Mesothelial cell of epicardium (in vitro differentiated cells): ENCODE measurements at regions not wholly inside any gene's neighbourhood (a gene's known extent, or its start where the extent isn't known, plus 50 kb on each side); places are given as distances from the start of the nearest gene placed in this dataset.
"Not testable (repeated sequence)": the region's sequence is repeated elsewhere in the genome, so short reads cannot be mapped to it uniquely, and the experiment has no call there.

Source experiments
- DNase-seq, 2 experiments: peaks; one replicate each; pipeline ENCODE4 v3.0.0; 2021; ENCODE audit warnings: low spot score in 2 of 2; ENCODE audit not compliant: unreplicated experiment in 2 of 2
- H3K27ac Mint-ChIP-seq: 2 replicates; pipeline ENCODE4 v1.8.0; 2021; ENCODE audit warnings: mixed read lengths
- H3K27me3 Mint-ChIP-seq: 2 replicates; pipeline ENCODE4 v1.8.0; 2021; ENCODE audit warnings: low read depth, mixed read lengths
- H3K36me3 Mint-ChIP-seq: 2 replicates; pipeline ENCODE4 v1.8.0; 2021; ENCODE audit warnings: mixed read lengths
- H3K4me1 Mint-ChIP-seq: 2 replicates; pipeline ENCODE4 v1.8.0; 2021; ENCODE audit warnings: mixed read lengths
- H3K4me3 Mint-ChIP-seq: 2 replicates; pipeline ENCODE4 v1.8.0; 2021; ENCODE audit warnings: mild to moderate bottlenecking, moderate library complexity, mixed read lengths
- H3K9me3 Mint-ChIP-seq: 2 replicates; pipeline ENCODE4 v1.8.0; 2021; ENCODE audit warnings: mixed read lengths
- TF ChIP-seq, protein P1 (sequence below): fragments of 200-600 bp; sonication (generic); IDR thresholded peaks from one replicate; pipeline ENCODE4 v1.5.0; 2021; ENCODE audit warnings: antibody characterized with exemption; ENCODE audit not compliant: unreplicated experiment

GRCh38 chr10:35937546-35937945 lies 295.4 kb upstream of the FZD8 start:
- Mint-ChIP-seq H3K27ac (no peak overlapping the region), H3K36me3 (no peaks in the 10 kb centered on the region), H3K9me3 (peaks cover 7% of the 10 kb centered on the region), H3K4me3 (no peak overlapping the region), H3K27me3 (peaks cover 25% of the 10 kb centered on the region), H3K4me1 (peaks cover 24% of the 10 kb centered on the region)
- no peak for DNase-seq
- TF ChIP-seq, protein P1, sequence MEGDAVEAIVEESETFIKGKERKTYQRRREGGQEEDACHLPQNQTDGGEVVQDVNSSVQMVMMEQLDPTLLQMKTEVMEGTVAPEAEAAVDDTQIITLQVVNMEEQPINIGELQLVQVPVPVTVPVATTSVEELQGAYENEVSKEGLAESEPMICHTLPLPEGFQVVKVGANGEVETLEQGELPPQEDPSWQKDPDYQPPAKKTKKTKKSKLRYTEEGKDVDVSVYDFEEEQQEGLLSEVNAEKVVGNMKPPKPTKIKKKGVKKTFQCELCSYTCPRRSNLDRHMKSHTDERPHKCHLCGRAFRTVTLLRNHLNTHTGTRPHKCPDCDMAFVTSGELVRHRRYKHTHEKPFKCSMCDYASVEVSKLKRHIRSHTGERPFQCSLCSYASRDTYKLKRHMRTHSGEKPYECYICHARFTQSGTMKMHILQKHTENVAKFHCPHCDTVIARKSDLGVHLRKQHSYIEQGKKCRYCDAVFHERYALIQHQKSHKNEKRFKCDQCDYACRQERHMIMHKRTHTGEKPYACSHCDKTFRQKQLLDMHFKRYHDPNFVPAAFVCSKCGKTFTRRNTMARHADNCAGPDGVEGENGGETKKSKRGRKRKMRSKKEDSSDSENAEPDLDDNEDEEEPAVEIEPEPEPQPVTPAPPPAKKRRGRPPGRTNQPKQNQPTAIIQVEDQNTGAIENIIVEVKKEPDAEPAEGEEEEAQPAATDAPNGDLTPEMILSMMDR, result no peak

GRCh38 chr10:35934642-35934995 lies 292.5 kb upstream of the FZD8 start:
- H3K9me3 Mint-ChIP-seq, result peaks cover 7% of the 10 kb centered on the region
- no peak overlapping the region for H3K4me3 Mint-ChIP-seq
- no peaks in the 10 kb centered on the region for H3K36me3 Mint-ChIP-seq
- no peak for DNase-seq
- TF ChIP-seq, protein P1, result no peak
- no peak overlapping the region for H3K27ac Mint-ChIP-seq
- peaks cover 25% of the 10 kb centered on the region for H3K27me3 Mint-ChIP-seq
- H3K4me1 Mint-ChIP-seq, result peaks cover 15% of the 10 kb centered on the region

DNA sequence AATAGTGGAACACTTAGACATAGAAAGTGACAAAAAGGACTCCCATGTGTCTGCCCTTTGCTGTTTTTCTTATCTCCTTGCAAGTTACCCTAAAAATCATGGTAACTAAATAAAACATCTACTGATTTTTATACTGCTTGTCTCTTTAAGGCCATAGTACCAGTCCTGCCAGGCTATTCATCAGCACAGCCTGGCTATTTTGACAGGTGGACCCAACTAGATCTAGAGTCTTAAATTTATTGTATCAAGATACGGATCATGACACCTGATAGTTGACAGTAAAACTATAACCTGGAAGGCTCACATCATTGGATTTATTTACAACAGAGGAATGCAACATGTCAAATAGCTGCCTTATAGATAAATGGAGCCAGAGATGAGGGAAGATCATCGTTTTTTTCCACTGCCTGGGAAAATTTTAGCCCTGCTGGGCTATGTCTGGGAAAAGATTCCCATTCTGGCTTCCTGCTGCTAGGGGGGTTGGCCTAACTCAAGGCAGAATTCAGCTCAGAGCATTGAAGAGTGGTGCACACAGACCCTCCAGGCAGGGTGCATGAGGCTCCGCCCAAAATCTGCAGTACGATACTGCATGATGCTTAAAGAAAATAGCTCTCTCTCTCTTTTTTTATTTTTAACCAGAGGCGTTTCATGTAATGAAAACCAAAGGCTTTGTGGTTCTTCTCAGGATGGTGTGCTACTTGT lies 292.0 kb upstream of the FZD8 start:
- Mint-ChIP-seq H3K27ac (no peak overlapping the region), H3K4me3 (no peak overlapping the region), H3K36me3 (no peaks in the 10 kb centered on the region), H3K9me3 (peaks cover 7% of the 10 kb centered on the region), H3K27me3 (peaks cover 25% of the 10 kb centered on the region), H3K4me1 (peaks cover 18% of the 10 kb centered on the region)
- TF ChIP-seq, protein P1, result no peak
- no peak for DNase-seq

GRCh38 chr10:35933491-35933890 lies 291.4 kb upstream of the FZD8 start:
- H3K4me3 Mint-ChIP-seq, result no peak overlapping the region
- H3K27me3 Mint-ChIP-seq, result peaks cover 25% of the 10 kb centered on the region
- TF ChIP-seq, protein P1, result no peak
- peaks cover 7% of the 10 kb centered on the region for H3K9me3 Mint-ChIP-seq
- no peak overlapping the region for H3K27ac Mint-ChIP-seq
- no peaks in the 10 kb centered on the region for H3K36me3 Mint-ChIP-seq
- no peak for DNase-seq
- H3K4me1 Mint-ChIP-seq, result peaks cover 23% of the 10 kb centered on the region

DNA sequence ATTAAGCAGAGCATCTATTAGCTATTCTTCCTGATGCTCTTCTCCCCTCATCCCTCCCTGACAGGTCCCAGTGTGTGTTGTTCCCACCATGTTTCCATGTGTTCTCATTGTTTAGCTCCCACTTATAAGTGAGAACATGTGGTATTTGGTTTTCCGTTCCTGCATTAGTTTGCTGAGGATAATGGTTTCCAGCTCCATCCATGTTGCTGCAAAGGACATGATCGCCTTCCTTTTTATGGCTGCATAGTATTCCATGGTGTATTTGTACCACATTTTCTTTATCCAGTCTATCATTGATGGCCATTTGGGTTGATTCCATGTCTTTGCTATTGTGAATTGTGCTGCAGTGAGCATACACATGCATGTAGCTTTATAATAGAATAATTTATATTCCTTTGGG lies 287.9 kb upstream of the FZD8 start:
- H3K4me1 Mint-ChIP-seq, result peaks cover 58% of the 10 kb centered on the region
- H3K27me3 Mint-ChIP-seq, result not testable (repeated sequence)

DNA sequence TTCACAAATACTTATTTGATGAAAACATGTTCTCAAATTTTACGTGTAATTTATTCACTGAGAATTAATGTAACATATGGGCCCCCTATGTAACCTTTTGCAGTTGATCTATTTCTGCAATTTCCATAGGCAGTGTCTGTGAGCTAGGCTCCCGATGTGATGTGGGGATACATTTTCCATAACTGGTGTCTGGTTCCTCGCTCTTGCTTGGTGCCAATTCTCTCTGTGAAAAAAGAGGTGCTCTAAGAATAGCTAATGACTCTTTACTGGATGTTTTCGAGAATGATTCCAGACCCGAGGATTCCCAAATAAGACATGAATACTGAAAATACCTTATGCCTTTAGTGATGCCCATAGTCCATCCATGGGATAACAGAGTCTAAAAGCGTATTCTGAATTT lies 286.7 kb upstream of the FZD8 start:
- no peak for DNase-seq
- Mint-ChIP-seq H3K4me3 (no peak overlapping the region), H3K4me1 (peaks cover 56% of the 10 kb centered on the region), H3K27ac (no peak overlapping the region), H3K27me3 (no peaks in the 10 kb centered on the region), H3K36me3 (no peaks in the 10 kb centered on the region), H3K9me3 (no peaks in the 10 kb centered on the region)
- TF ChIP-seq, protein P1, result no peak

More for the DNA sequence above, 287.9 kb upstream of the FZD8 start:
- DNase-seq, H3K9me3 Mint-ChIP-seq, H3K4me3 Mint-ChIP-seq, H3K27ac Mint-ChIP-seq, H3K36me3 Mint-ChIP-seq: not testable (repeated sequence)
